ENCODE measurements at regions not wholly inside any gene's neighbourhood (a gene's known extent, or its start where the extent isn't known, plus 50 kb on each side); places are given as distances from the start of the nearest gene placed in this dataset.

GRCh38 chr13:65762012-65762411 lies 1468.1 kb downstream of the PCDH9 start:
- no peak overlapping the region for H3T11ph ChIP-seq (ENCODE audit: low read length)
- no peak overlapping the region for H3K23ac ChIP-seq (ENCODE audit: insufficient read length, low read depth, low read length)
- H3K56ac ChIP-seq (ENCODE audit: insufficient read length, low read depth, low read length) = no peak overlapping the region
- Mint-ChIP-seq H3K27ac (no peak overlapping the region), H3K4me1 (no peaks in the 10 kb centered on the region), H3K9me3 (peaks cover 0 to 13% of the 10 kb centered on the region in 2 experiments; a peak in 3 of 5 replicates), H3K36me3 (ENCODE audit: insufficient read depth in 1 of 3, low read depth in 3 of 3) (peaks cover under 1 to 4% (median under 1%) of the 10 kb centered on the region in 3 experiments; a peak in 5 of 7 replicates), H3K27me3 (ENCODE audit: low read depth) (no peaks in the 10 kb centered on the region), H3K4me3 (no peak overlapping the region)
- no peak overlapping the region for H4K91ac ChIP-seq (ENCODE audit: insufficient read length, low read depth, low read length)
- DNase-seq = no peak
- H3K4me2 ChIP-seq (ENCODE audit: insufficient read depth, insufficient read length, low read length) = no peak overlapping the region
- no peaks in the 10 kb centered on the region for H4K20me1 ChIP-seq (ENCODE audit: control insufficient read depth, insufficient read depth, insufficient read length)
- no peak overlapping the region for H3K18ac ChIP-seq (ENCODE audit: insufficient read length, low read depth, low read length)
- H2BK20ac ChIP-seq (ENCODE audit: low read depth, low read length, poor library complexity, severe bottlenecking) = no peak overlapping the region
- no peaks in the 10 kb centered on the region for H3K27me3 ChIP-seq (ENCODE audit: insufficient read depth, low read length)
- no peak overlapping the region for H4K8ac ChIP-seq (replicated peaks; ENCODE audit: insufficient read length, low read depth, low read length)
- H2BK5ac ChIP-seq (ENCODE audit: insufficient read length, low read length) = no peak overlapping the region
- TF ChIP-seq CTCF (conservative IDR thresholded peaks at IDR 0.05) = no peak
- no peak overlapping the region for H3K14ac ChIP-seq (ENCODE audit: insufficient read depth, low read length)
- H3K27ac ChIP-seq (ENCODE audit: insufficient read length, low read depth, low read length) = no peak overlapping the region
- H3K79me1 ChIP-seq (ENCODE audit: insufficient read depth, low read depth, low read length, poor library complexity, severe bottlenecking) = no peaks in the 10 kb centered on the region
- H3K79me2 ChIP-seq (ENCODE audit: insufficient read depth, low read length) = no peaks in the 10 kb centered on the region
- H3K23me2 ChIP-seq (ENCODE audit: insufficient read length, low read depth, low read length, poor library complexity, severe bottlenecking) = no peaks in the 10 kb centered on the region
- H3K9me3 ChIP-seq (ENCODE audit: control insufficient read depth, low read depth, low read length) = no peaks in the 10 kb centered on the region
- H2AFZ ChIP-seq (ENCODE audit: low read length) = no peak overlapping the region
- no peaks in the 10 kb centered on the region for H3K4me1 ChIP-seq (ENCODE audit: insufficient read depth, low read length)
- H2AK5ac ChIP-seq (ENCODE audit: insufficient read length, low read length) = no peak overlapping the region
- no peak overlapping the region for H2BK15ac ChIP-seq (ENCODE audit: low read depth, low read length)
- H2BK12ac ChIP-seq (ENCODE audit: insufficient read length, low read depth, low read length) = no peak overlapping the region
- H3K4ac ChIP-seq (ENCODE audit: low read depth, low read length) = no peak overlapping the region
- no peak overlapping the region for H2BK120ac ChIP-seq (ENCODE audit: low read depth, low read length, poor library complexity, severe bottlenecking)
- H3K9ac ChIP-seq (ENCODE audit: extremely low read depth, insufficient read length, low read length) = no peak overlapping the region
- H4K5ac ChIP-seq (ENCODE audit: insufficient read length, low read depth, low read length) = no peak overlapping the region
